ENCODE measurements at regions not wholly inside any gene's neighbourhood (a gene's known extent, or its start where the extent isn't known, plus 50 kb on each side); places are given as distances from the start of the nearest gene placed in this dataset.

GRCh38 chr13:62919491-62919890 lies 1503.8 kb upstream of the PCDH20 start:
- H3K4me3 Mint-ChIP-seq, result no peak overlapping the region
- no peaks in the 10 kb centered on the region; the same call in 2 of the 3 replicates for H3K9me3 Mint-ChIP-seq
- Histone ChIP-seq H3K4me2 (no peak overlapping the region), H3K27me3 (ENCODE audit: insufficient read depth) (no peaks in the 10 kb centered on the region), H3K4me3 (no peak overlapping the region), H2AFZ (no peak overlapping the region), H3K36me3 (ENCODE audit: insufficient read depth) (no peaks in the 10 kb centered on the region), H4K20me1 (replicated peaks; ENCODE audit: insufficient read depth) (no peaks in the 10 kb centered on the region), H3K79me2 (replicated peaks; ENCODE audit: insufficient read depth) (no peaks in the 10 kb centered on the region), H3K27ac (ENCODE audit: low read depth) (no peak overlapping the region), H3K9me2 (ENCODE audit: insufficient read depth) (no peaks in the 10 kb centered on the region), H3K4me1 (ENCODE audit: insufficient read depth) (no peaks in the 10 kb centered on the region), H3F3A (replicated peaks; ENCODE audit: low read depth) (no peaks in the 10 kb centered on the region)
- H3K4me1 Mint-ChIP-seq, result no peaks in the 10 kb centered on the region
- no peaks in the 10 kb centered on the region for H3K36me3 Mint-ChIP-seq (ENCODE audit: low read depth)
- ATAC-seq (no peak), DNase-seq (ENCODE audit: low spot score) (no peak)
- no peaks in the 10 kb centered on the region for H3K27me3 Mint-ChIP-seq (ENCODE audit: insufficient read depth, low read depth, poor library complexity)
- TF ChIP-seq ETS1 (IDR thresholded peaks at IDR 0.05), result no peak
- TF ChIP-seq EZH2 (IDR thresholded peaks at IDR 0.05; ENCODE audit: low read depth, unreplicated experiment), result no peak
- TF ChIP-seq ZNF331 (CRISPR knock-in tag; IDR thresholded peaks at IDR 0.05; ENCODE audit: low read depth), result no peak
- TF ChIP-seq ZNF462 (CRISPR knock-in tag; IDR thresholded peaks at IDR 0.05), result no peak
- TF ChIP-seq EZH2phosphoT487 (IDR thresholded peaks at IDR 0.05; ENCODE audit: unreplicated experiment), result no peak
- no peak for TF ChIP-seq STAT1 (IDR thresholded peaks at IDR 0.05; ENCODE audit: unreplicated experiment)
- TF ChIP-seq JUNB (IDR thresholded peaks at IDR 0.05; ENCODE audit: unreplicated experiment), result no peak
- no peak for TF ChIP-seq NANOG (IDR thresholded peaks at IDR 0.05; ENCODE audit: borderline replicate concordance)
- no peak for TF ChIP-seq CREB1 (CRISPR knock-in tag; IDR thresholded peaks at IDR 0.05; ENCODE audit: low read depth)
- TF ChIP-seq REST (IDR thresholded peaks at IDR 0.05; ENCODE audit: unreplicated experiment), result no peak
- no peak for TF ChIP-seq CTCF (conservative IDR thresholded peaks at IDR 0.05; ENCODE audit: low read depth in 2 of 2)
- TF ChIP-seq ZNF114 (CRISPR knock-in tag; IDR thresholded peaks at IDR 0.05), result no peak
- no peak for TF ChIP-seq POLR2AphosphoS5 (IDR thresholded peaks at IDR 0.05; ENCODE audit: low read depth)
- no peak overlapping the region for H3K27ac Mint-ChIP-seq

Data from GM23338 (cell line).